HTR-8/SVneo (cell line): ENCODE measurements at regions not wholly inside any gene's neighbourhood (a gene's known extent, or its start where the extent isn't known, plus 50 kb on each side); places are given as distances from the start of the nearest gene placed in this dataset.
A peak's percentile ranks its signal among the peaks of the same experiment; 100 is the strongest.

Source experiments
- DNase-seq: peaks from one replicate; pipeline ENCODE4 v3.0.0; 2011; ENCODE audit warnings: low spot score, mixed read lengths; ENCODE audit not compliant: insufficient read length
- FAIRE-seq: peaks from 2 replicates; lab custom pipeline; 2011; peaks lifted over from hg19 to GRCh38; lab: Jason Lieb, UNC

DNA sequence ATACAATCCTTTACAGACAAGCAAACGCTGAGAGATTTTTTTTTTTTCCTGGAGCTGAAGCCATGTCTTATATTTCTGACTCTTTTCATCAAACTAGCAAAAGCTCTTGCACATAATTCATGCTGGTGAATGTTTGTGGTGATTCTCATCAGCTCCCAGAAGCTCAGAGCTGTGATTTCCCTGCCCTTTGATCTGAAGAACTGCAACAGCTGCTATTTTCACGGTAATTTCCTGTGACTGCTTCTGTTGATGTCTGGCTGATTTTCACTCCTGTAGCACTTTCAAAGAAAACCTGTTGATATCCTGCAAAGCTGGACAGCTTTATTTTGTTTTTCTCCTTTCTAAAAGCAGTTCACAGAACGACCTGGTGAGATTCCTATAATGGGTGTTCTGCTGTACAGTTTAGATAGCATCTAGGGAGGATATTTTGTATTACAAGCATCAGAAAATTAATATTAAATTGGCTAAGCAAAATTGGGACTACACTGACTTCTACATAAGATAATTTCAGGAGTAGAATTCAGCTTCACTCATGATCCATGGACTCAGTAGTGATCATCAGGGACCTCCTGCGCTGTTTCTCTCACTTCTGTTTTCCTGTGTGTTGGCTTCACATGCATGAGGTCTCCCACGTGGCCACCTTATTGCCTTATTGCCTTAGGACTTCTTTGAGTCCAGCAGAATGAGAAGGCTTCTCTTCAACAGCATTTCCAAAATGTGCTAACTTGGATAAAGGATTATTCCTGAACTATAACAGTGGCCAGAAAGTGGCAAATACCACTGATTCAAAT, 1111.6 kb upstream of the SORCS1 start:
- no peak for DNase-seq
- no peak for FAIRE-seq

DNA sequence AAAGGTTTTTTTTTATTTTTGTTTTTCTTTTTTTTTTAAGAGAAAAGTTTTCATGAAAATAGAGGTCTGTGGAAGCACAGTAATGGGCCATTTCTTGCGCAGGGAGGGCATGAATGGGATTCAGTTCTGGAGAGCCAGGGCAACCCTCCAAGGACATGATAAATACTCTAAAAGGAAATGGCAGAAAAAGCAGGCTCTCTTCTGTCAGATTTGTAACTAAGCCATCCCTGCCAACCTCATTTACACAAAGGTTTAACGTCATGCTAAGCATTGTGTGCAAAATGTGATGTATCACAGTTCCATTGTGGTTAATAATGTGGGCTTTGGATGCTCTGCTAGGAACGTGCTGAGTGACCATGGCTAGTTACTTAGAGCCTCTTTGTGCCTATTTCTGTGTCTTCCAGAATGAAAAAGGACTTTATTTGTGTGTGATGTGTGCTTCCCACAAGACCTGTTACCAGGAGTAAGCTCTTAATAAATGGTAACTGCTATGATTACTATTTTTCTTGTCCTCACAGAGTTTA, 1095.9 kb upstream of the SORCS1 start:
- FAIRE-seq (peak; percentile 33), DNase-seq (no peak)

- DNase-seq: no peak
Observed at GRCh38 chr10:108254089-108254488, 1089.6 kb upstream of the SORCS1 start.

GRCh38 chr10:108252771-108253170, 1088.3 kb upstream of the SORCS1 start:
- no peak for FAIRE-seq
- no peak for DNase-seq

More at GRCh38 chr10:108254089-108254488, 1089.6 kb upstream of the SORCS1 start:
- no peak for FAIRE-seq

GRCh38 chr10:108250936-108251620, 1086.6 kb upstream of the SORCS1 start:
- FAIRE-seq (no peak), DNase-seq (no peak)

DNA sequence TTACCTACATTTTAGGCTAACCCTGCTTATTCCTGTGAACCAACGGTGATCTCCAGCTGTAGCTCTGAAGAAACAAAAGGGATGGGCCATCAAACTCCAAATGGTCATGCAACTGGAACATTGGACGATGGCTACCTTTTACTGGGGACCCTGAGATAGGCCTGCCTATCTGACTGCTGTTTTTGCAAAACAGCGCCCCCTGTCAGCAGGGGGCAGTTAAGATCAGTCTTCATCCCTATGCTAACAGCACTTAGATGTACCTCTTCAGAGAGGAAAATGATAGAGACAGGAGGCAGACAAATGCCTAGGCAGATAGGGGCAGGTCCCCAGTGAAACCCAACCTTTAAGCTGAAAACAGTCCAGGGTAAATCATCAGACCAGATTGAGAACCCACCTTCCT, 1085.4 kb upstream of the SORCS1 start:
- no peak for FAIRE-seq
- DNase-seq: no peak

GRCh38 chr10:108244443-108245228, 1080.1 kb upstream of the SORCS1 start:
- FAIRE-seq: no peak

DNA sequence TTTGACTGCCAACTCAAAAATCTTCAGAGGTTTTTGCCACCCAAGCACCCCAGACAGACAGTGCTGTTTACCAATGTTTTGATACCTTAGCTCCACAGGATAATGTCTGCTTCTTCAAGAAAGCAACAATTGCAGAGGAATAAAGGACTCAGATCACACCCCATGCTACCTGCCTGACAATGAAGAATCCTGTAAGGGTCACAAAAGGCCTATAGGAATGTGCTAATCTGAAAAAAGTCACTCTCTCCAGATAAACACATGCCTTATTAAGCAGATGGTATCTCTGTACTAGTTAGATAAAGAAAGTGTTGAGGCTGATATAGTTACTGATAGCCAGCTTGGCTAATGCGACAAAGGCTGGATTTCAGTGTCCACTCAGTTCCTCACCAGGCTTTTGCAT, 1076.7 kb upstream of the SORCS1 start:
- no peak for FAIRE-seq
- DNase-seq: no peak

More at GRCh38 chr10:108244443-108245228, 1080.1 kb upstream of the SORCS1 start:
- DNase-seq: no peak

DNA sequence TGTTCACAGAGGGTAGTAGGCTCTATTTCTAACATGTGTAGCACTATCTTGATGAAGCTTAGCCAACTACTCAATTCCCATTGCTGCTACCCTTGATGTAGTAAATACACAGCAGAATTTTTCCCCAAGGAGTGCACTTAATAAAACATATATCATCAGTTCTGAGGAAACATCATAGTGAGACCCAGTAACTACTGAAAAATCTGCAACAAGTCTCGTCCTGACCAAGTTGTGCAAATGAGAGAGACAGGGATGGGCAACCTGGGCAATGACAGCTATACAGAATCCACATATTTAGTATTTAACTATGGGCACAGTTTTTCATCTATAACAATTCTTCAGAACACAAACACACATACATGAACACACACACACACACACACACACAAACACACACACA, 1073.8 kb upstream of the SORCS1 start:
- no peak for FAIRE-seq

GRCh38 chr10:108230478-108231170, 1066.1 kb upstream of the SORCS1 start:
- FAIRE-seq: no peak
- no peak for DNase-seq

More for the DNA sequence above, 1073.8 kb upstream of the SORCS1 start:
- no peak for DNase-seq

DNA sequence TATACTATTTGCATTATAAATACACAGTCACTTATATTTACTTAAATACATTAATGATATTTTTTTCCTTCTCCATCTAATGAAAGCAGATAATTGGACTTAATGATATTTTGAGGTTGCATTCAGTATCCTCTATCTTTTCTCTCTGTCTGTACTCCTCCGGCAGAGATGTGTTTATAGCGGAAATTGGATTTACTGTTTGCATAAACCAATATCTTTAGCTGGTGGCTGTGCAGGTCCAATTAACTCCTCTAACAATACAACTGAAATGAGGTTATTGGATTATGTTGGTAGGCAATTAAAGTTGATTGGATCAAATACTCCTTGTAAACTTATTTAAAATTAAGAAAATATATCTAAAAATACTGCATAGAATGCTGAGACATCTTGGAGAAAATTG, 1044.2 kb upstream of the SORCS1 start:
- DNase-seq (no peak), FAIRE-seq (no peak)

- DNase-seq (no peak), FAIRE-seq (no peak)
Observed at GRCh38 chr10:108208038-108208437, 1043.5 kb upstream of the SORCS1 start.

GRCh38 chr10:108204528-108205305, 1040.2 kb upstream of the SORCS1 start:
- DNase-seq (no peak), FAIRE-seq (no peak)

DNA sequence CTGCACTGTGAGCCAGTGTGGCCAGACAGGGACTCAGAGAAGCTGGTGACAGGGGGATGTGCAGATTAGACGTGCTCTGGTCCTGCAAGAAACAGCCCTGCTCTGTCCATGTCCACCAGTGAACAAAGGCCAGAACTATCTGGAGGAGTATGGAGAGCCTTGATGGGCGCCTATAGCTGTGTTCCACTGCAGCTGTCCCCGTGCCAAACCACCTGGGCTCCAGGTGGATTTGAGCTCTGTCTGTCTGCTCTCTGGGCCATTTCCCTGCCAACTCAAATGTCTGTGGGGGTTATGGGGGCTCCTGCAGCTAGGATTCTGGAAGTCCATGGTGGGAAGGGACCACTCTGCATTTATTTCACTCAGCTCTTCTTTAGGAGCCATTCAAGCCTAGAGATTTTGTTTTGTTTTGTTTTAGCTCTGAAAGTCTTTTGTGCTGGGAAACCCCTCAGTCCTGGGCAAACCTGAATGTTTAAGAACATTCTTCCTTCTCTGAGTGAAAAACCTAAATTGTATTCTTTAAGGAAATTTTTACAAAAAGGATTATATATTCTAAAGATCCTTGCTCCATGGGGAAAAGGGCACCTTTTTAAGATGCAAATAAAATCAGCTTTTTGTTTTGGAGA, 1039.5 kb upstream of the SORCS1 start:
- FAIRE-seq (no peak), DNase-seq (no peak)

DNA sequence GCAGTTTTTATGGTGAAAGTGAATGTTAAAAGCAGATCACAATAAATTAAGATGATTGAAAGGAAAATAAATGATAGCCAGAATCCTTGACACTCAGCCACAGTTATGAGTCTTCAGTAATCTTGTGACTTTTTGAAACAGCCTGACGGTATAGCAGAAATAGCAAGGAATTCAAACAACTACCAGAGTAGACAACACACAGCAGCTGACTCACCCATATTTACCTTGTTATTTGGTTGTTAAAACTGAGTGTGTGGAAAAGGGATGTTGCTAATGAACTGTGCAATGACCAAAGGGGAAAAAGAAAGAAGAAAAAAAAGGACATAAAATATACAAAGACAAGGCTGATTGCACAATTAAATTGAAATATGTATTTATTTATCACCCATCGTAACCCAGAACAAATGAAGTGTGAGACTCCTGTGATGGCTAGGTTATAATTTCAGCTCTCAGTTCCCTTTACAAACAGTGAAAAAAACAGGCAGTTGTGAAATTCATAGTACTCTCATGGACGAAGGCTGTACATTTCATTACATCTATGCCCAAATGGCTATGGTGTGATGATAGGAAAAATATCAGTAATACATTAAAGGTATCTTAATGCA, 1023.0 kb upstream of the SORCS1 start:
- no peak for DNase-seq
- no peak for FAIRE-seq

GRCh38 chr10:108184114-108184513, 1019.6 kb upstream of the SORCS1 start:
- DNase-seq (no peak), FAIRE-seq (no peak)

- no peak for FAIRE-seq
- DNase-seq: no peak
Observed at GRCh38 chr10:108180878-108181277, 1016.4 kb upstream of the SORCS1 start.

DNA sequence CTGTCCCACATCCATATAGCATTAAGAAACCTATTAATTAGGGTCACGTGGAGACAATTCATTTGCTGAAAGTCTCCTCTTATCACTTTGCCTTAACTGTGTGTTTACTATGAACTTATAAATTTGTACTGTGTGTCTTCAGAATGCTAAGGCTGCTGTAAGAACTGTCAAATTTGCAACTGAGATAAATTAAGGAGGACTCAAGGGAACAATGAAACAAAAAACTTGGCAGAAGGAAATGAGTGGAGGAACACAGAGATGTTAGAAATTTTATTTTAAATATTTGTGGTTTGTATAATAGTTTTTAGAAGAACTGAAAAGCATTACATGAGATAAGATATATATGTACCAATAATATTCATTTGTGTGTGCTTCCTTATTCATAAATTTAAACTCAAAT, 1005.3 kb upstream of the SORCS1 start:
- DNase-seq: no peak
- no peak for FAIRE-seq
